ENCODE measurements at regions not wholly inside any gene's neighbourhood (a gene's known extent, or its start where the extent isn't known, plus 50 kb on each side); places are given as distances from the start of the nearest gene placed in this dataset.

DNA sequence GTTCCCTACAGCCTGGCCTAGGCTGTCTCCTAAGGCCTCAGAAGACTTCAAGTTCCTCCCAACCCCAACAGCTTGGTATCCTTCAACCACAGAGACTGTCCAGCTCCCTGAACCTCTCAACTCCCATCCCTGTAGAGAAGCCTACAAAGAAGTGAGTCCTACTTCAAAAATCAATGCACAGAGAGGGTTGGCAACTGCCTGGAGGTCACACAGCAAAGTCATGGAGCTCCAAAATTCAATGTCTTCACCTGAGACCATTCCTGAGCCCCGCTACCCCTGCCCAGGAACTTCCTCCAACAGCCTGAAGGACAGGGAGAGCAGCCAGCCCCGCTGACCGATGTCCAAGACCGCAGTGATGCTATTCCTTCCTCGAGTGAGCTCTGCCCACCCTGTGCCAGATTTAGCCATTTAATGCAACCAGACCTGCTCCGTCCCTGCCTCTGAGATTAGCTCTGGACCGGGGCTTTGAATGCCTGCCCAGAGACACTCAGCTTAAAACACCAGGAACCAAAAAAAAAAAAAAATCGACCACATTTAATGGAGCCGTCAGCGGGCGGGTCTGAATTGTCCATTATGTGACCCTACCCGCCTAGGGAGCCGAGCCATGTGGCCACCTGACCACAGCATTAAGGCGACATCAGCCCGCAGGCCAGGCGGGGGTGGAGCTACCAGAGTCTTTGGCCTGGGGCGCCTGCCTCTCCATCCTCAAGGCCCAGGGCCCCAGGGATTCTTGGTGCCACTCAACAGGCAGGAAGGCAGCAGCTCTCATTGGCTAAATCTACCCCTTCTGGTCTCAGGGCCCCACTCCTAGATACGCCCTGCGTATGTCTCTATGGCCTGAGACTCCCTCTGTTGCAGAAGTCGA, 148.6 kb downstream of the SYF2 start:
- TF ChIP-seq, protein P1, sequence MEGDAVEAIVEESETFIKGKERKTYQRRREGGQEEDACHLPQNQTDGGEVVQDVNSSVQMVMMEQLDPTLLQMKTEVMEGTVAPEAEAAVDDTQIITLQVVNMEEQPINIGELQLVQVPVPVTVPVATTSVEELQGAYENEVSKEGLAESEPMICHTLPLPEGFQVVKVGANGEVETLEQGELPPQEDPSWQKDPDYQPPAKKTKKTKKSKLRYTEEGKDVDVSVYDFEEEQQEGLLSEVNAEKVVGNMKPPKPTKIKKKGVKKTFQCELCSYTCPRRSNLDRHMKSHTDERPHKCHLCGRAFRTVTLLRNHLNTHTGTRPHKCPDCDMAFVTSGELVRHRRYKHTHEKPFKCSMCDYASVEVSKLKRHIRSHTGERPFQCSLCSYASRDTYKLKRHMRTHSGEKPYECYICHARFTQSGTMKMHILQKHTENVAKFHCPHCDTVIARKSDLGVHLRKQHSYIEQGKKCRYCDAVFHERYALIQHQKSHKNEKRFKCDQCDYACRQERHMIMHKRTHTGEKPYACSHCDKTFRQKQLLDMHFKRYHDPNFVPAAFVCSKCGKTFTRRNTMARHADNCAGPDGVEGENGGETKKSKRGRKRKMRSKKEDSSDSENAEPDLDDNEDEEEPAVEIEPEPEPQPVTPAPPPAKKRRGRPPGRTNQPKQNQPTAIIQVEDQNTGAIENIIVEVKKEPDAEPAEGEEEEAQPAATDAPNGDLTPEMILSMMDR (IDR thresholded peaks at IDR 0.05; ENCODE audit: poor library complexity), result no peak
- TF ChIP-seq EZH2 (IDR thresholded peaks at IDR 0.05; ENCODE audit: borderline replicate concordance) (no peak), EZH2phosphoT487 (IDR thresholded peaks at IDR 0.05; ENCODE audit: low read depth, severe bottlenecking, unreplicated experiment) (no peak)
